H9 (cell line): ENCODE measurements at regions not wholly inside any gene's neighbourhood (a gene's known extent, or its start where the extent isn't known, plus 50 kb on each side); places are given as distances from the start of the nearest gene placed in this dataset.

ENCODE experiments used
- DNase-seq: peaks from one replicate; pipeline ENCODE4 v3.0.0-alpha.2; 2017
- H2AFZ ChIP-seq: one replicate; pipeline ENCODE4 v1.6.1; 2013; ENCODE audit warnings: mild to moderate bottlenecking, low read length, control low read depth, moderate library complexity
- H2AK5ac ChIP-seq: 2 replicates; pipeline ENCODE4 v1.6.1; 2013; ENCODE audit warnings: low read length, control low read depth, mixed read lengths; ENCODE audit not compliant: insufficient read length
- H2BK120ac ChIP-seq: one replicate; pipeline ENCODE4 v1.6.1; 2013; ENCODE audit warnings: low read depth, mild to moderate bottlenecking, low read length, control low read depth, inconsistent platforms; ENCODE audit not compliant: poor library complexity, severe bottlenecking
- H2BK12ac ChIP-seq: 2 replicates; pipeline ENCODE4 v1.6.1; 2013; ENCODE audit warnings: low read length, control low read depth, mixed read lengths, low read depth; ENCODE audit not compliant: insufficient read length
- H2BK15ac ChIP-seq: 2 replicates; pipeline ENCODE4 v1.6.1; 2013; ENCODE audit warnings: low read depth, low read length, control low read depth
- H2BK20ac ChIP-seq: one replicate; pipeline ENCODE4 v1.6.1; 2013; ENCODE audit warnings: low read depth, mild to moderate bottlenecking, low read length, control low read depth, inconsistent platforms; ENCODE audit not compliant: poor library complexity, severe bottlenecking
- H2BK5ac ChIP-seq: 2 replicates; pipeline ENCODE4 v1.6.1; 2013; ENCODE audit warnings: low read length, control low read depth, mixed read lengths; ENCODE audit not compliant: insufficient read length
- H3K14ac ChIP-seq: 2 replicates; pipeline ENCODE4 v1.6.1; 2013; ENCODE audit warnings: low read length, control low read depth; ENCODE audit not compliant: insufficient read depth
- H3K18ac ChIP-seq: 2 replicates; pipeline ENCODE4 v1.6.1; 2013; ENCODE audit warnings: low read depth, mild to moderate bottlenecking, mixed read lengths, low read length, control low read depth; ENCODE audit not compliant: insufficient read length
- H3K23ac ChIP-seq: 2 replicates; pipeline ENCODE4 v1.6.1; 2013; ENCODE audit warnings: low read length, control low read depth, mixed read lengths, low read depth; ENCODE audit not compliant: insufficient read length
- H3K23me2 ChIP-seq: 2 replicates; pipeline ENCODE4 v1.6.1; 2013; ENCODE audit warnings: low read depth, mild to moderate bottlenecking, mixed read lengths, low read length, control low read depth; ENCODE audit not compliant: insufficient read length, poor library complexity, severe bottlenecking
- H3K27ac ChIP-seq: 2 replicates; pipeline ENCODE4 v1.5.1; 2013; ENCODE audit warnings: low read length, control low read depth, mixed read lengths, low read depth; ENCODE audit not compliant: insufficient read length
- H3K27me3 ChIP-seq: 2 replicates; pipeline ENCODE4 v1.6.1; 2013; ENCODE audit warnings: low read length, control low read depth, inconsistent platforms; ENCODE audit not compliant: insufficient read depth
- H3K4ac ChIP-seq: 2 replicates; pipeline ENCODE4 v1.6.1; 2013; ENCODE audit warnings: low read depth, mild to moderate bottlenecking, control low read depth, inconsistent platforms, low read length, moderate library complexity
- H3K4me1 ChIP-seq: 2 replicates; pipeline ENCODE4 v1.6.1; 2013; ENCODE audit warnings: low read length, control low read depth, inconsistent platforms; ENCODE audit not compliant: insufficient read depth
- H3K4me2 ChIP-seq: 2 replicates; pipeline ENCODE4 v1.6.1; 2013; ENCODE audit warnings: low read length, control low read depth, mixed read lengths; ENCODE audit not compliant: insufficient read length, insufficient read depth
- H3K56ac ChIP-seq: 2 replicates; pipeline ENCODE4 v1.6.1; 2013; ENCODE audit warnings: low read depth, mild to moderate bottlenecking, mixed read lengths, low read length, control low read depth; ENCODE audit not compliant: insufficient read length
- H3K79me1 ChIP-seq: 2 replicates; pipeline ENCODE4 v1.6.1; 2013; ENCODE audit warnings: low read depth, mild to moderate bottlenecking, moderate library complexity, low read length, control low read depth, inconsistent platforms; ENCODE audit not compliant: insufficient read depth, poor library complexity, severe bottlenecking
- H3K79me2 ChIP-seq: 2 replicates; pipeline ENCODE4 v1.6.1; 2013; ENCODE audit warnings: low read length, control low read depth, inconsistent platforms; ENCODE audit not compliant: insufficient read depth
- H3K9ac ChIP-seq: 2 replicates; pipeline ENCODE4 v1.6.1; 2013; ENCODE audit warnings: low read length, control low read depth, mixed read lengths; ENCODE audit not compliant: insufficient read length; ENCODE audit errors: extremely low read depth
- H3K9me3 ChIP-seq: one replicate; pipeline ENCODE4 v1.6.1; 2013; ENCODE audit warnings: low read depth, low read length, inconsistent platforms; ENCODE audit not compliant: control insufficient read depth
- H3T11ph ChIP-seq: one replicate; pipeline ENCODE4 v1.6.1; 2013; ENCODE audit warnings: mild to moderate bottlenecking, low read length, control low read depth, inconsistent platforms
- H4K20me1 ChIP-seq: one replicate; pipeline ENCODE4 v1.6.1; 2013; ENCODE audit not compliant: control insufficient read depth, insufficient read length, insufficient read depth
- H4K5ac ChIP-seq: 2 replicates; pipeline ENCODE4 v1.6.1; 2013; ENCODE audit warnings: low read depth, mild to moderate bottlenecking, mixed read lengths, low read length, control low read depth; ENCODE audit not compliant: insufficient read length
- H4K8ac ChIP-seq: replicated peaks from 2 replicates; pipeline ENCODE4 v1.6.1; 2013; ENCODE audit warnings: low read length, control low read depth, mixed read lengths, low read depth; ENCODE audit not compliant: insufficient read length
- H4K91ac ChIP-seq: 2 replicates; pipeline ENCODE4 v1.6.1; 2013; ENCODE audit warnings: low read depth, mild to moderate bottlenecking, moderate library complexity, mixed read lengths, low read length, control low read depth; ENCODE audit not compliant: insufficient read length
- H3K27ac Mint-ChIP-seq, 3 experiments: 2 replicates in 2 of 3; 3 replicates in 1 of 3; pipeline ENCODE4 v1.8.0; 2020 to 2021; ENCODE audit warnings: mixed read lengths in 3 of 3, mild to moderate bottlenecking in 1 of 3, moderate library complexity in 1 of 3
- H3K27me3 Mint-ChIP-seq: 2 replicates; pipeline ENCODE4 v1.8.0; 2021; ENCODE audit warnings: low read depth, mild to moderate bottlenecking, moderate library complexity, mixed read lengths
- H3K36me3 Mint-ChIP-seq, 3 experiments: 2 replicates in 2 of 3; 3 replicates in 1 of 3; pipeline ENCODE4 v1.8.0; 2020 to 2021; ENCODE audit warnings: low read depth in 3 of 3, mixed read lengths in 3 of 3; ENCODE audit not compliant: insufficient read depth in 1 of 3
- H3K4me1 Mint-ChIP-seq, 2 experiments: 2 replicates each; pipeline ENCODE4 v1.8.0; 2020; ENCODE audit warnings: mixed read lengths in 2 of 2
- H3K4me3 Mint-ChIP-seq, 2 experiments: 2 replicates in 1 of 2; 3 replicates in 1 of 2; pipeline ENCODE4 v1.8.0; 2020 to 2021; ENCODE audit warnings: mild to moderate bottlenecking in 2 of 2, mixed read lengths in 2 of 2, moderate library complexity in 1 of 2
- H3K9me3 Mint-ChIP-seq, 2 experiments: 2 replicates in 1 of 2; 3 replicates in 1 of 2; pipeline ENCODE4 v1.8.0; 2020; ENCODE audit warnings: mild to moderate bottlenecking in 2 of 2, mixed read lengths in 2 of 2, moderate library complexity in 1 of 2
- WGBS: extraction: QIAGEN DNeasy Blood & Tissue Kit; methylation state at CpG from one replicate; pipeline ENCODE4 v1.1.7; 2013; ENCODE audit warnings: missing lambda C conversion rate, low lambda C conversion rate, mixed read lengths; ENCODE audit not compliant: insufficient read length; ENCODE audit errors: extremely low coverage; 5-methylcytosine and 5-hydroxymethylcytosine counted together
- TF ChIP-seq, protein P1 (sequence below): fragments of 200-600 bp; sonication (generic); conservative IDR thresholded peaks from 3 replicates; pipeline ENCODE4 v1.8.0; 2021; ENCODE audit warnings: antibody characterized with exemption, mild to moderate bottlenecking

DNA sequence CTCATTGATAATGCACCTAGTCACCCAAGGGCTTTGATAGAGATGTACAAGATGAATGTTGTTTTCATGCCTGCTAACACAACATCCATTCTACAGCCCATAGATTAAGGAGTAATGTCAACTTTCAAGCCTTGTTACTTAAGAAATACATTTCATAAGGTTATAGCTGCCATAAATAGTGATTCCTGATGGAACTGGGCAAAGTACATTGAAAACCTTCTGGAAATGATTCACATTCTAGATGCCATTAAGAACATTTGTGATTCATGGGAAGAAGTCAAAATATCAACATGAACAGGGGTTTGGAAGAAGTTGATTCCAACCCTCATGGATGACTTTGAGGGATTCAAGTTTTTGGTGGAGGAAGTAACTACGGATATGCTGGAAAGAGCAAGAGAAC lies 135.2 kb downstream of the TLE3 start:
- H2BK15ac ChIP-seq, result no peak overlapping the region
- Mint-ChIP-seq H3K36me3 (no peaks in the 10 kb centered on the region), H3K4me3 (no peak overlapping the region), H3K4me1 (peaks cover 8 to 14% of the 10 kb centered on the region in 2 experiments), H3K27me3 (peaks cover 2% of the 10 kb centered on the region), H3K9me3 (no peaks in the 10 kb centered on the region), H3K27ac (no peak overlapping the region)
- H3K14ac ChIP-seq, result no peak overlapping the region
- no peak overlapping the region for H3K4me2 ChIP-seq
- H4K20me1 ChIP-seq, result no peaks in the 10 kb centered on the region
- no peak overlapping the region for H2BK5ac ChIP-seq
- H2AFZ ChIP-seq, result no peak overlapping the region
- no peak overlapping the region for H3K27ac ChIP-seq
- no peak overlapping the region for H3K18ac ChIP-seq
- no peaks in the 10 kb centered on the region for H3K23me2 ChIP-seq
- peaks cover 6% of the 10 kb centered on the region for H3K4me1 ChIP-seq
- H3K79me1 ChIP-seq, result no peaks in the 10 kb centered on the region
- H4K8ac ChIP-seq, result no peak overlapping the region
- no peak overlapping the region for H4K5ac ChIP-seq
- no peak overlapping the region for H3K9ac ChIP-seq
- H2AK5ac ChIP-seq, result no peak overlapping the region
- H3T11ph ChIP-seq, result no peak overlapping the region
- no peaks in the 10 kb centered on the region for H3K27me3 ChIP-seq
- WGBS, result no CpG with 5 or more reads among the region's 1 CpG
- H2BK12ac ChIP-seq, result no peak overlapping the region
- H3K56ac ChIP-seq, result no peak overlapping the region
- H3K79me2 ChIP-seq, result no peaks in the 10 kb centered on the region
- H3K4ac ChIP-seq, result no peak overlapping the region
- no peak overlapping the region for H4K91ac ChIP-seq
- H2BK20ac ChIP-seq, result no peak overlapping the region
- no peak overlapping the region for H2BK120ac ChIP-seq
- no peak for DNase-seq
- TF ChIP-seq, protein P1, sequence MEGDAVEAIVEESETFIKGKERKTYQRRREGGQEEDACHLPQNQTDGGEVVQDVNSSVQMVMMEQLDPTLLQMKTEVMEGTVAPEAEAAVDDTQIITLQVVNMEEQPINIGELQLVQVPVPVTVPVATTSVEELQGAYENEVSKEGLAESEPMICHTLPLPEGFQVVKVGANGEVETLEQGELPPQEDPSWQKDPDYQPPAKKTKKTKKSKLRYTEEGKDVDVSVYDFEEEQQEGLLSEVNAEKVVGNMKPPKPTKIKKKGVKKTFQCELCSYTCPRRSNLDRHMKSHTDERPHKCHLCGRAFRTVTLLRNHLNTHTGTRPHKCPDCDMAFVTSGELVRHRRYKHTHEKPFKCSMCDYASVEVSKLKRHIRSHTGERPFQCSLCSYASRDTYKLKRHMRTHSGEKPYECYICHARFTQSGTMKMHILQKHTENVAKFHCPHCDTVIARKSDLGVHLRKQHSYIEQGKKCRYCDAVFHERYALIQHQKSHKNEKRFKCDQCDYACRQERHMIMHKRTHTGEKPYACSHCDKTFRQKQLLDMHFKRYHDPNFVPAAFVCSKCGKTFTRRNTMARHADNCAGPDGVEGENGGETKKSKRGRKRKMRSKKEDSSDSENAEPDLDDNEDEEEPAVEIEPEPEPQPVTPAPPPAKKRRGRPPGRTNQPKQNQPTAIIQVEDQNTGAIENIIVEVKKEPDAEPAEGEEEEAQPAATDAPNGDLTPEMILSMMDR, result no peak
- H3K23ac ChIP-seq, result no peak overlapping the region
- H3K9me3 ChIP-seq, result no peaks in the 10 kb centered on the region
